Erythroblast (primary cell): ENCODE measurements at regions not wholly inside any gene's neighbourhood (a gene's known extent, or its start where the extent isn't known, plus 50 kb on each side); places are given as distances from the start of the nearest gene placed in this dataset.

ENCODE experiments used
- GATA1 ChIP-seq: IDR thresholded peaks from 2 replicates; pipeline ENCODE4 v1.6.1; 2011; ENCODE audit warnings: low read depth, mild to moderate bottlenecking, control low read depth, low read length, moderate library complexity
- POLR2A ChIP-seq: IDR thresholded peaks from 2 replicates; pipeline ENCODE4 v1.6.1; 2011; ENCODE audit warnings: mild to moderate bottlenecking, low read length

DNA sequence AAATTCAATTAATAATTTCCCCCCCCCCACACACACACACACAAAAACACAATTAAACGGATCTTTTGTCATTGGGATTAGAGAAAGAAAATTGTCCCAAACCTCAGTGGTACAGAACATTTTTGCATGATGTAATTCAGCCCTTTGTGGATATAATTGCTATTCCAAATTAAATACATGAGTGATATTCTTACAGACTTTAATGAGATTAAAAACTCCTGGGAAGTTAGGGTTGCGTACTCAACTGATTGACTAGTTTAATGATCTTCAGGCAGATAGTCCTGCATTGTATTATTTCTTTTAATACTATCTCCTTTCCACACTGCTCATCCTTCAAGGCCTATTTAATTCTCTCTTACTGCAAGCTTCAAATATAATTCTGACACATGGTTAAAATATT is 711.8 kb upstream of the LRFN5 start:
- no peak for TF ChIP-seq POLR2A
- no peak for TF ChIP-seq GATA1
